GM23338 (cell line): ENCODE measurements at regions not wholly inside any gene's neighbourhood (a gene's known extent, or its start where the extent isn't known, plus 50 kb on each side); places are given as distances from the start of the nearest gene placed in this dataset.

ENCODE experiments used
- ATAC-seq: fragments of 200-7000 bp; cut with Tn5 transposase; 3 replicates; pipeline ENCODE4 v1.9.1; 2020
- DNase-seq: peaks from one replicate; pipeline ENCODE4 v3.0.0-alpha.2; 2015; ENCODE audit warnings: low spot score
- H2AFZ ChIP-seq: fragments of 200-600 bp; sonication (generic); 2 replicates; pipeline ENCODE4 v1.8.0; 2016; ENCODE audit warnings: antibody characterized with exemption, mild to moderate bottlenecking, moderate library complexity
- H3F3A ChIP-seq: fragments of 200-600 bp; sonication (generic); replicated peaks from 2 replicates; pipeline ENCODE4 v1.8.0; 2017; ENCODE audit warnings: antibody characterized with exemption, mixed run types, low read depth
- H3K27ac ChIP-seq: fragments of 200-600 bp; sonication (generic); 2 replicates; pipeline ENCODE4 v1.6.1; 2016; ENCODE audit warnings: low read depth
- H3K27me3 ChIP-seq: fragments of 200-600 bp; sonication (generic); 2 replicates; pipeline ENCODE4 v1.8.0; 2016; ENCODE audit warnings: mild to moderate bottlenecking, mixed run types, moderate library complexity; ENCODE audit not compliant: insufficient read depth
- H3K36me3 ChIP-seq: fragments of 200-600 bp; sonication (generic); 2 replicates; pipeline ENCODE4 v1.8.0; 2016; ENCODE audit warnings: mild to moderate bottlenecking; ENCODE audit not compliant: insufficient read depth
- H3K4me1 ChIP-seq: fragments of 200-600 bp; sonication (generic); 2 replicates; pipeline ENCODE4 v1.8.0; 2016; ENCODE audit warnings: mild to moderate bottlenecking, moderate library complexity; ENCODE audit not compliant: insufficient read depth
- H3K4me2 ChIP-seq: fragments of 200-600 bp; sonication (generic); 2 replicates; pipeline ENCODE4 v1.7.1; 2017; ENCODE audit warnings: mixed run types
- H3K4me3 ChIP-seq: fragments of 200-600 bp; sonication (generic); 2 replicates; pipeline ENCODE4 v1.6.1; 2016; ENCODE audit warnings: mixed run types
- H3K79me2 ChIP-seq: fragments of 200-600 bp; sonication (generic); replicated peaks from 2 replicates; pipeline ENCODE4 v1.8.0; 2017; ENCODE audit warnings: mild to moderate bottlenecking; ENCODE audit not compliant: insufficient read depth
- H3K9me2 ChIP-seq: fragments of 200-600 bp; sonication (generic); 2 replicates; pipeline ENCODE4 v1.8.0; 2017; ENCODE audit not compliant: insufficient read depth
- H4K20me1 ChIP-seq: fragments of 200-600 bp; sonication (generic); replicated peaks from 2 replicates; pipeline ENCODE4 v1.8.0; 2017; ENCODE audit warnings: mild to moderate bottlenecking; ENCODE audit not compliant: insufficient read depth
- H3K27ac Mint-ChIP-seq: 2 replicates; pipeline ENCODE4 v1.8.0; 2020; ENCODE audit warnings: inconsistent platforms, mild to moderate bottlenecking, moderate library complexity, mixed read lengths
- H3K27me3 Mint-ChIP-seq: 3 replicates; pipeline ENCODE4 v1.8.0; 2022; ENCODE audit warnings: low read depth, mild to moderate bottlenecking, moderate library complexity, mixed read lengths, inconsistent platforms; ENCODE audit not compliant: insufficient read depth, poor library complexity
- H3K36me3 Mint-ChIP-seq: 3 replicates; pipeline ENCODE4 v1.8.0; 2021; ENCODE audit warnings: low read depth, mild to moderate bottlenecking, inconsistent platforms, moderate library complexity, mixed read lengths
- H3K4me1 Mint-ChIP-seq: 3 replicates; pipeline ENCODE4 v1.8.0; 2020; ENCODE audit warnings: mild to moderate bottlenecking, inconsistent platforms, mixed read lengths
- H3K4me3 Mint-ChIP-seq: 3 replicates; pipeline ENCODE4 v1.8.0; 2021; ENCODE audit warnings: moderate library complexity, mild to moderate bottlenecking, inconsistent platforms, mixed read lengths
- H3K9me3 Mint-ChIP-seq: 3 replicates; pipeline ENCODE4 v1.8.0; 2020; ENCODE audit warnings: moderate library complexity, mild to moderate bottlenecking, inconsistent platforms, mixed read lengths
- CREB1 ChIP-seq: fragments of 250-450 bp; sonication (Bioruptor Pico); IDR thresholded peaks from 2 replicates; pipeline ENCODE4 v1.5.0; 2020; ENCODE audit warnings: low read depth, mild to moderate bottlenecking, moderate library complexity
- EZH2 ChIP-seq: fragments of 200-600 bp; sonication (generic); IDR thresholded peaks from one replicate; pipeline ENCODE4 v1.8.0; 2017; ENCODE audit warnings: antibody characterized with exemption, mild to moderate bottlenecking, low read depth; ENCODE audit not compliant: unreplicated experiment
- EZH2phosphoT487 ChIP-seq: fragments of 200-600 bp; sonication (generic); IDR thresholded peaks from one replicate; pipeline ENCODE4 v1.8.1; 2018; ENCODE audit warnings: antibody characterized with exemption; ENCODE audit not compliant: unreplicated experiment
- JUNB ChIP-seq: IDR thresholded peaks from one replicate; pipeline ENCODE4 v1.6.1; 2016; ENCODE audit warnings: antibody characterized with exemption; ENCODE audit not compliant: unreplicated experiment
- NANOG ChIP-seq: IDR thresholded peaks from 2 replicates; pipeline ENCODE4 v1.6.1; 2016; ENCODE audit warnings: antibody characterized with exemption, borderline replicate concordance
- POLR2AphosphoS5 ChIP-seq: IDR thresholded peaks from 2 replicates; pipeline ENCODE4 v1.6.1; 2016; ENCODE audit warnings: antibody characterized with exemption, low read depth
- STAT1 ChIP-seq: IDR thresholded peaks from one replicate; pipeline ENCODE4 v1.6.1; 2016; ENCODE audit warnings: antibody characterized with exemption; ENCODE audit not compliant: unreplicated experiment
- ZNF114 ChIP-seq: fragments of 250-450 bp; sonication (Bioruptor Pico); IDR thresholded peaks from 2 replicates; pipeline ENCODE4 v1.5.0; 2020; ENCODE audit warnings: mild to moderate bottlenecking, moderate library complexity
- ZNF331 ChIP-seq: fragments of 250-450 bp; sonication (Bioruptor Pico); IDR thresholded peaks from 2 replicates; pipeline ENCODE4 v1.5.0; 2020; ENCODE audit warnings: low read depth, mild to moderate bottlenecking, moderate library complexity
- ZNF462 ChIP-seq: fragments of 250-450 bp; sonication (Bioruptor Pico); IDR thresholded peaks from 2 replicates; pipeline ENCODE4 v1.5.0; 2020; ENCODE audit warnings: mild to moderate bottlenecking, moderate library complexity
- TF ChIP-seq, protein P1 (sequence below), 2 experiments: fragments of 200-600 bp in 1 of 2; sonication (generic) in 1 of 2; conservative IDR thresholded peaks; 2 replicates each; pipeline versions ENCODE4 v1.5.1 to v1.6.1; 2016 to 2017; ENCODE audit warnings: antibody characterized with exemption in 2 of 2, low read depth in 2 of 2, mild to moderate bottlenecking in 2 of 2, moderate library complexity in 1 of 2
- TF ChIP-seq, protein P2 (sequence below): IDR thresholded peaks from 2 replicates; pipeline ENCODE4 v1.6.1; 2016; ENCODE audit warnings: antibody characterized with exemption
- TF ChIP-seq, protein P3 (sequence below): IDR thresholded peaks from one replicate; pipeline ENCODE4 v1.6.1; 2018; ENCODE audit warnings: antibody characterized with exemption; ENCODE audit not compliant: unreplicated experiment

- Mint-ChIP-seq H3K36me3 (no peaks in the 10 kb centered on the region), H3K4me1 (peaks cover 6% of the 10 kb centered on the region), H3K27ac (no peak overlapping the region), H3K27me3 (no peaks in the 10 kb centered on the region), H3K4me3 (no peak overlapping the region), H3K9me3 (no peaks in the 10 kb centered on the region)
- Histone ChIP-seq H2AFZ (peak overlapping the region; percentile 74; the same call in 1 of the 2 replicates), H3K27ac (no peak overlapping the region), H3K27me3 (no peaks in the 10 kb centered on the region), H4K20me1 (no peaks in the 10 kb centered on the region), H3K4me1 (no peaks in the 10 kb centered on the region), H3K4me3 (no peak overlapping the region), H3K9me2 (no peaks in the 10 kb centered on the region), H3F3A (no peaks in the 10 kb centered on the region), H3K4me2 (no peak overlapping the region), H3K36me3 (no peaks in the 10 kb centered on the region), H3K79me2 (no peaks in the 10 kb centered on the region)
- TF ChIP-seq ZNF462 (CRISPR knock-in tag), result no peak
- no peak for TF ChIP-seq STAT1
- TF ChIP-seq ZNF114 (CRISPR knock-in tag), result no peak
- TF ChIP-seq ZNF331, result no peak
- TF ChIP-seq, protein P1, sequence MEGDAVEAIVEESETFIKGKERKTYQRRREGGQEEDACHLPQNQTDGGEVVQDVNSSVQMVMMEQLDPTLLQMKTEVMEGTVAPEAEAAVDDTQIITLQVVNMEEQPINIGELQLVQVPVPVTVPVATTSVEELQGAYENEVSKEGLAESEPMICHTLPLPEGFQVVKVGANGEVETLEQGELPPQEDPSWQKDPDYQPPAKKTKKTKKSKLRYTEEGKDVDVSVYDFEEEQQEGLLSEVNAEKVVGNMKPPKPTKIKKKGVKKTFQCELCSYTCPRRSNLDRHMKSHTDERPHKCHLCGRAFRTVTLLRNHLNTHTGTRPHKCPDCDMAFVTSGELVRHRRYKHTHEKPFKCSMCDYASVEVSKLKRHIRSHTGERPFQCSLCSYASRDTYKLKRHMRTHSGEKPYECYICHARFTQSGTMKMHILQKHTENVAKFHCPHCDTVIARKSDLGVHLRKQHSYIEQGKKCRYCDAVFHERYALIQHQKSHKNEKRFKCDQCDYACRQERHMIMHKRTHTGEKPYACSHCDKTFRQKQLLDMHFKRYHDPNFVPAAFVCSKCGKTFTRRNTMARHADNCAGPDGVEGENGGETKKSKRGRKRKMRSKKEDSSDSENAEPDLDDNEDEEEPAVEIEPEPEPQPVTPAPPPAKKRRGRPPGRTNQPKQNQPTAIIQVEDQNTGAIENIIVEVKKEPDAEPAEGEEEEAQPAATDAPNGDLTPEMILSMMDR (conservative IDR thresholded peaks at IDR 0.05; ENCODE audit: low read depth in 2 of 2), result no peak
- no peak for TF ChIP-seq EZH2phosphoT487
- TF ChIP-seq EZH2, result no peak
- TF ChIP-seq, protein P2, sequence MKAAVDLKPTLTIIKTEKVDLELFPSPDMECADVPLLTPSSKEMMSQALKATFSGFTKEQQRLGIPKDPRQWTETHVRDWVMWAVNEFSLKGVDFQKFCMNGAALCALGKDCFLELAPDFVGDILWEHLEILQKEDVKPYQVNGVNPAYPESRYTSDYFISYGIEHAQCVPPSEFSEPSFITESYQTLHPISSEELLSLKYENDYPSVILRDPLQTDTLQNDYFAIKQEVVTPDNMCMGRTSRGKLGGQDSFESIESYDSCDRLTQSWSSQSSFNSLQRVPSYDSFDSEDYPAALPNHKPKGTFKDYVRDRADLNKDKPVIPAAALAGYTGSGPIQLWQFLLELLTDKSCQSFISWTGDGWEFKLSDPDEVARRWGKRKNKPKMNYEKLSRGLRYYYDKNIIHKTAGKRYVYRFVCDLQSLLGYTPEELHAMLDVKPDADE, result no peak
- no peak for TF ChIP-seq POLR2AphosphoS5
- TF ChIP-seq CREB1 (CRISPR knock-in tag), result no peak
- TF ChIP-seq JUNB, result no peak
- TF ChIP-seq NANOG, result no peak
- TF ChIP-seq, protein P3, sequence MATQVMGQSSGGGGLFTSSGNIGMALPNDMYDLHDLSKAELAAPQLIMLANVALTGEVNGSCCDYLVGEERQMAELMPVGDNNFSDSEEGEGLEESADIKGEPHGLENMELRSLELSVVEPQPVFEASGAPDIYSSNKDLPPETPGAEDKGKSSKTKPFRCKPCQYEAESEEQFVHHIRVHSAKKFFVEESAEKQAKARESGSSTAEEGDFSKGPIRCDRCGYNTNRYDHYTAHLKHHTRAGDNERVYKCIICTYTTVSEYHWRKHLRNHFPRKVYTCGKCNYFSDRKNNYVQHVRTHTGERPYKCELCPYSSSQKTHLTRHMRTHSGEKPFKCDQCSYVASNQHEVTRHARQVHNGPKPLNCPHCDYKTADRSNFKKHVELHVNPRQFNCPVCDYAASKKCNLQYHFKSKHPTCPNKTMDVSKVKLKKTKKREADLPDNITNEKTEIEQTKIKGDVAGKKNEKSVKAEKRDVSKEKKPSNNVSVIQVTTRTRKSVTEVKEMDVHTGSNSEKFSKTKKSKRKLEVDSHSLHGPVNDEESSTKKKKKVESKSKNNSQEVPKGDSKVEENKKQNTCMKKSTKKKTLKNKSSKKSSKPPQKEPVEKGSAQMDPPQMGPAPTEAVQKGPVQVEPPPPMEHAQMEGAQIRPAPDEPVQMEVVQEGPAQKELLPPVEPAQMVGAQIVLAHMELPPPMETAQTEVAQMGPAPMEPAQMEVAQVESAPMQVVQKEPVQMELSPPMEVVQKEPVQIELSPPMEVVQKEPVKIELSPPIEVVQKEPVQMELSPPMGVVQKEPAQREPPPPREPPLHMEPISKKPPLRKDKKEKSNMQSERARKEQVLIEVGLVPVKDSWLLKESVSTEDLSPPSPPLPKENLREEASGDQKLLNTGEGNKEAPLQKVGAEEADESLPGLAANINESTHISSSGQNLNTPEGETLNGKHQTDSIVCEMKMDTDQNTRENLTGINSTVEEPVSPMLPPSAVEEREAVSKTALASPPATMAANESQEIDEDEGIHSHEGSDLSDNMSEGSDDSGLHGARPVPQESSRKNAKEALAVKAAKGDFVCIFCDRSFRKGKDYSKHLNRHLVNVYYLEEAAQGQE, result no peak
- DNase-seq, result no peak
- ATAC-seq, result no peak
Measured at GRCh38 chr7:133150760-133151159, 68.9 kb upstream of the CHCHD3 start.
